ENCODE measurements at regions not wholly inside any gene's neighbourhood (a gene's known extent, or its start where the extent isn't known, plus 50 kb on each side); places are given as distances from the start of the nearest gene placed in this dataset.

DNA sequence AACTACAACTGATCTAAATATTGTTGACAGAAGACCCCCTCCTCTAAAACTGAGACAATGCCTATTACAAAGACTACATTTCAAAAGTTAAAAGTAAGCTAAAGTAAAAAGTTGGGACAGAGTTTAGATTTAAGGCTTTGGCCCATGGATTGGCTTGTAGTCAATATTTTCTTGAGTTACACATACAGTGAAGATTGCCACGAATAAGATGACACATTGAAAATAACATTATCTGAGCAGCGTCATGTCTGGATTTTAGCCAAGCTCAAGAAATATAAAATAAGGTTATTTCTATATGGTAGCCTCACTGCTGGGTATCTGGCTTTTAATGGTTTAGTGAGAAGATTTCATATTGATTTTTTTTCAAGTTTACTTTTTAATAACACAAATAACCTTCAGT lies 266.2 kb upstream of the LDB2 start:
- DNase-seq = no peak

DNA sequence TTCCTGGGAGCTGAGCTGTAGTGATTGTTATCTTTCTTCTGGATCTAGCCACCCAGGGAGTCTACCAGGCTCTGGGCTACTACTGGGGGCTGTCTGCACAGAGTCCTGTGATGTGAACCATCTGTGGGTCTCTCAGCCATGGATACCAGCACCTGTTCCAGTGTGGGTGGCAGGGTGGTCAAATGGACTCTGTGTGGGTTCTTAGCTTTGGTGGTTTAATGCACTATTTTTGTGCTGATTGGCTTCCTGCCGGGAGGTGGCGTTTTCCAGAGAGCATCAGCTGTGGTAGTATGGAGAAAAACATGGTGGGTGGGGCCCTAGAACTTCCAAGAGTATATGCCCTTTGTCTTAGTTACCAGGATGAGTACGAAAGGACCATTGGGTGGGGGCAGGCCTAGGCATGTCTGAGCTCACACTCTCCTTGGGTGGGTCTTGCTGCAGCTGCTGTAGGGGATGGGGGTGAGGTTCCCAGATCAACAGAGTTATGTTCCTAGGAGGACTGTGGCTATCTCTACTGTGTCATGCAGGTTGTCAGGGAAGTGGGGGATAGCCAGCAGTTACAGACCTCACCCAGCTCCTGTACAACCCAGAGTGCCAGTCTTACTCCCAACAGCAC lies 264.8 kb upstream of the LDB2 start:
- DNase-seq = no peak

DNA sequence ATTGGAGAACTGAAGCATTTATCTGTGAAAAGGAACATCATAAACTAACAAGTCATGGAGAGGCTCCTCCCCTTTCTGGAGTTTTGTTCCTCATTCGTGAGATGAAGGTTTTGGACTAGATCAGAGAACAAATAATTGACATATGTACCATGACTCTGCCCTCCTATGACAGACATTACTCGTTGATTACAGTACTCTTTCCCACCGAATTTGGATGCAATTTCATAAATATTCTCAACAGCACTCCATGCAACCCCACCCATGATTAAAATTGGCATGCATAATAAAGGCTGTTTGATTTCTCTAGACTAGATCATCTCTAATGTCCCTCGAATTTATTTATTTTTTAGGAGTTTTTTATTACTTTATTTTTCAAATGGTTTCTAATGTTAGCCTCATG lies 258.9 kb upstream of the LDB2 start:
- DNase-seq = no peak

DNA sequence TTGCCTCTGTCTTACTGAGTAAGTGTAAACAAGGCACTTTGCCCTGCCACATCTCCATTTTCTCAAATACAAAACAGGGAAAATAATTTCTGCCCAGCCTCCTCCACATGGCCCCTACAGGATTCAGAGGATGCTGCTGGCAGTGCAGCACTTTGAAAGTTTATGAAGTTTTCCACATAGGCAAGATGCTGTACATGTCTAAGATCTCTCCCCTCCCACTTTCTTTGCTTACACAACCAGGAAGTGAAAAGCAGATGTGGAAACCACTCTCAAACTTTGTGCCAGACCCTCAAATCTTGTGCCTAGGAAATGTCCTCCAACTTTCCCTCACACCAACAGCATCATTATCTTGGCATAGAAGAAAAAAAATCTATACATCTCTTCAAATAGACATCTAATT lies 257.0 kb upstream of the LDB2 start:
- DNase-seq = no peak

DNA sequence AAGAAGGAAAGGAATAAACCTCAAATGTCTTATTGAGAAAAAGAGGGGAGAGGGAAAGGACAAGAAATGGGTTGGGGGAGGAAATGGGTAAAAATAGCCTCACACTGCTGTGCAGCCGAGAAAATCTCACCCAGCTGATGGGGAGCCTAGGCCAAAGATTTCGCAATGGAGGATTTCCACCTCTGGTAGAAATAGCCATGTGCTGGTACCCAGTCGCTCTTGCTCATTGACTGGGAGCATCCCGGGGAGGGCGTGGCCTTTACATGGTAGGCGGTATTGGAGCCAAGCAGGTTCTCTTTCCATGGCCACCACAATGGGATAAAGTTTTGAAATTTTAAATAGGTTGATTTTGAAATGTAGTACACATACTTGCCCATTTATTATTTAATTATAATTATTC lies 255.1 kb upstream of the LDB2 start:
- DNase-seq = no peak

DNA sequence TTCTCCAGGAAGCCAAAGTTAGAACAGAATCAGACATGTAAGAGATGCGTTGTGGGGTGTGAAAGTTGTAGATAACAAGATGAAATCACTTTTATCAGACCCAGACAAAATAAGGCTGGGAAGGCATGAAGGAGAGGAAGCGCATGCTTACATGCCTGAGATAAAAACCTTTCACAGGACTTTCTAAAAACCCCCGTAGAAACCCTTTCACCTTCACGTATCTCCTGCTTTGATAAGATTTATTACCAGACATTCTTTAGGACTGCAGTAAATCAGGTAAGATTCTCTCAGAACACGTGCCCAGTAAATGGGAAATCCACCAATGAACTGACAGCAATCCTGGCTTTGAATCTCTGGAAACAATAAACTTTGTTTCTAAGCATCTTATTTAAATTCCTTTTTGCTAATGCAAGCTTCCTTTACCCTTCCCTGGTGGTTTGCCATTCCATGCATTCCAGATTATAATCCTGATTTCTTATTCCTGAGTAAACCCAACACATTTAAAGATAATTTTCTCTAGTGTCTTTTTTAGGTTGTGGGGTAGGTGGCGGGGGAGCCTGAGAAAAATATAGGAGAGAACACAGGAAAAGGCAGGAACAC lies 254.6 kb upstream of the LDB2 start:
- DNase-seq = no peak

DNA sequence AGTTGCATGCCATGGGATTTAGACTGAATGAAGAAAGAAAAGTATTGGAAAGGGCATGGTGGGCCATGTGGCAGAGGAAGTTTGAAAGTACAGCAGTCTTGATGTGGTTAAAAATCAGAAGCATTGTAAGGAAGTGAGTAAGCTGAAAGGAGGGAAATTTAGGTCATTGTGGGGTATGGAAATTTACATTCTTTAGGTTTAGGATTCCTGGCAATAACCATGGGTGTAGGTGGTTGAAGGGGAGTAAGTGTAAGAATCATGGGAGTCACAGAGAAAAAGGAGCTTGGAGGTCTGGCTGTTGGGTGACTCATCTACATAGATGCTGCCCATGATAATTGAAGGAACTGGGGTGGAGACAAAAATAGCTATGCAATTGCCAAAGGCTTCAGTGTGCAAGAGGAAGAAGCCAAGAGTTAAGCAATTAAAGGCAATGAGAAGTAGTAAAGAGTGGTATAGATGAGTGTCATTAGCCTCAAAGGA lies 243.8 kb upstream of the LDB2 start:
- DNase-seq = no peak

DNA sequence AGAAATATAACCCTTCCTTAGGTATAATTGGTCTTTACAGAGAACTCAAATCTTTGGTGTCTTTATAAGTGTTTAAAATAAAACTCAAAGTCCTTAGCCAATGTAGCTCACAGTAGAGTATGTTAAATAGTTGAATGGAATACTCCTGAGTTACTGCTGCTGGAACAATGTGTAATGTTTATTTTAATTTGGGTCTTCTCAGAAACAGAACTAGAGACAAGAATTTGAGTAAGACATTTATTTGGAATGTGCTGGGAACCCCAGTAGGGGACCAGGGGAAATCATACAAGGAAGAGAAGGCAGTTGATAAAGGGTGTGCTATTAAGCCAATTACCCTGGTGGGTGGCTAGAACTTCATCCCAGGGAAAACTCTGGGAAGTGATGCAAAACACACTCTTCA lies 240.4 kb upstream of the LDB2 start:
- DNase-seq = no peak

DNA sequence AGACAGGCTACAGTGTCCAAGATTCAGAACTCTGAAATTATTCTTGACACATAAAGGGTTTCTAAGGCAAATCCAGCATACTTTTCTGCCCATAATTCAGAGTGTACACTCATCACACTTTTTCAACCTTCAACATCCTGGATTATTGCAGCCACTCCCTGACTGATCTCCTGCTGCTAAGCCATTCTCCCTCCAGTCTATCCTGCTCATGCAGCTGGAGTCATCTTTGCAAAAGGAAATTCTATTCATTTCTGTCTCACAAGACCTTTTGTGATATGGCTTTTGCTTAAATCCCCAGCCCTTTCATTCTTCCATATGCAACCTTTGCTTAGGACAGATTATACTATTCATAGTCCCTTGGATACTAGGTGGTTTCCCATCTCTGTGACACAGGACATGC lies 236.1 kb upstream of the LDB2 start:
- no peak for DNase-seq

DNA sequence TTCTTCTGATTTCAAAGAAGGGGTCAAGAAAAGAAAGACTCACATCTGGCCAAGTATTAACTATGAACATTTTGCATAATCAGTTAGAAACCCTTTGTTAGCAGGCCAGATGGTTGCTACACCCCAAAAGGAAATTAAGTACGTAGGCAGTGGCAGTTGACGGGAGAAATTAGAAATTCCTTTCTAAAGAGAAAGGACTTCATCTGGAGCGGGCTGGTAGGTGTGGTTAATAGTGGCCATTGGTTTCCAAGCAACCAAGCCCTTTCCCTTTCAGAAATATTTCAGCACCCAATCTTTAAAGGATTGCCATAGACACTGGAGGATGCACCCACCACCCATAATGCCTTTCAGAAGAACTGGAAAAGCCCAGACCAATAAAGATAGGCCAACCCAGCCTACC lies 235.7 kb upstream of the LDB2 start:
- no peak for DNase-seq

DNA sequence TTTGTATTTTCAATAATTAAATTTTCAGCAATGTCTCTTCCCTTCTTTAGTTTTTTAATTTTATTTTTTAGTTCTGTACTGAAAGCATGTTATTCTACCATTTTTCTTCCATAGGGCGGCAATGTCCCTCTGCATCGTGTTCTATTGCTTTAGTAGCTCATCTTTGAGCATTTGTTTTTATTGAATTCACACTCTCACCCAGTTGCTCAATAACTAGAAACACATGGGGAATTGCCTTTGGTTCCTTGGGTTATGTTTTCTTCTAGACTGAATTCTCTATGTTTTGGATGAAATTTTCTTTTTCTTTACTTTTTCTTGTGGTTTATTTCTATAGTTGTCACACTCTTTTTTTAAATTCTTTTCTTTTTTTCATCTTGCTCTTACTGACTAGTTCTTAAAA lies 233.8 kb upstream of the LDB2 start:
- no peak for DNase-seq

DNA sequence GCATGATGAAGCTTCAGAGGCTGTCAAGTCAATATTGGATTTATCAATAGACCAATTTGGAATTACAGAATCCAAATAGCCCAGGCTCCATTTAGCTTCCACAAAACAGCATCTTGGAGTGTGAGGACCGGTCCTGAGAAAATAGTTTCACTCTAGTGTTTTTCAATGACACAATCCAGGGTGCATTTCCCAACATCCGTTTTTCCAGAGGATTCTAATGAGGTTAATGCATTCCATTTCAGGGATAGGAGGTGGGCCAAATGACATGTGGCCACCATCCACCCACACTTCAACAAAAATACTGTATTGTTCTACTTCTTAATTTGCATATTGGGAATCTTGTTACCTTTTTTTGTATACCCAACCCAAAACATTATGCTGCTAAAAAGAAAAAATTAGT lies 229.8 kb upstream of the LDB2 start:
- no peak for DNase-seq

DNA sequence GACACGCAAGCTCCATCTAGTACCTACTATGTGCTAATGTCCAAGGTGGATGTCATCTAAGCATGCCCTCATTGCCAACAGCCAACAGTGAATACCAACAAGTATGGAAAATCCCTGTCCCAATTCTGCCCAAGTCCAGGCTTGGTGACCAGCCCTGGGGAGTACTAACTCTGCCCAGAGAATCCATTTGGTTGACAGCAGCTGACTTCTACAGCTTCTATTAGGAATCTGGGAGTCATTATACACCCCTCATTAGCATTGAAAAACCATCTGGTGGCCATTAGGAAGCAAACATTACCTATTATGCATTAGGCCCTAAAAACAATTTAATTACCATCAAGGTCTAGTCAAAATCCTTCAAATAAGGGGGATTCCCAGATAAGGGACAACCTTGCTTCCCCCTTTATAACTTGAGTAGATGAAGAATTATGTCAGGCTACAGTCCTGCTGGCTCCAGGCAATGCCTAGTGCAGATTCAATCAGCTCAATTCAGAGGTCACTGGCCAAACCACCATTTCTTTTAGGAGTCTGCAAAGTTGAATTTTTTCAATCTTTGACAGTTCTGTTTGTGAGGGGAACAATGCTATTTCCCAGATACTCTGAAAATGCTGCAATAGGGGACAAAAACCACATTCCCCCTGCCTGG lies 228.0 kb upstream of the LDB2 start:
- DNase-seq = no peak

DNA sequence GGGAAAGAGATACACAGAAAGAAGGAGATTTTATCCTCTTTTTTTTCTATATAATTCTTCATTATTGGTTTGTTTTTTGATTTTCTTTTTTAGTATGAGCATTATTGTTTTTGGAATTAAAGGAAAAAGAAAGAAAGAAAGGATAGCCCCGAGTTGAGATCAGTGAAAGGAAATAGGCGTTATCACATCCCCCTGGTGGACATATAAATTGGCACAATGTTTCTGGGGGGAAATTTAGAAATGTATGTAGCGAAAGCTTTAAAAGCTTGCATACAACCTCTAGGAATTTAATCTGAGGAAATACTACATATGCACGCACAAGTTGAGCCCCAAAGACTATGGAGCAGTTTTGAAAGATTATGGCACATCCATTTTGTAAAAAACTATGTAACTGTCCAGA lies 226.3 kb upstream of the LDB2 start:
- DNase-seq = no peak

DNA sequence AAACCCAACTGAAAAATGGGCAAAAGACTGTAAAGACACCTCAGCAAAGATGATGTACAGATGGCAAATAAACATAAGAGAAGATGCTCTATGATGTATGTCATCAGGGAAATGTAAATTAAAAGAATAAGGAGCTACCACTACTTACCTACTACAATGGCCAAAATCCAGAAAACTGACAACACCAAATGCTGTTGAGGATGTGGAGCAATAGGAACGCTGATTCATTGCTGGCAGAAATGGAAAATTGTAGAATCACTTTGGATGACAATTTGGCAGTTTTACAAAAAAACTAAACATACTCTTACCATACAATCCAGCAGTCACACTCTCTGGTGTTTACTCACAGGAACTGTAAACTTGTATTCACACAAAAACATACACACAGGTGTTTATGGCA lies 222.3 kb upstream of the LDB2 start:
- no peak for DNase-seq

DNA sequence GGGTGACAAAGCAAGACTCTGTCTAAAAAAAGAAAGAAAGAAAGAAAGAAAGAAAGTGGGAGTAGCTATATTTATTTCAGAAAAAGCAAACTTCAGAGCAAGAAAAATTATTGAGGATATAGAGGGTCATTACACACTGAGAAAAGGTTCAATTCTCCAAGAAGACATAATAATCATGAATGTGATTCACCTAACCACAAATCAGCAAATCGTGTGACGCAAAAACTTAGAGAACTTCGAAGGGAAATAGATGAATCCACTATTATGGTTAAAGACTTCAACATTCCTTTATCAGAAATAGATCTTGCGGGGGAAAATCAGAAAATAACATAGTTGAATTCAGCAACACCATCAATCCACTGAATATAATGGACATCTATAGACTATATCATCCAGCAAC lies 219.3 kb upstream of the LDB2 start:
- DNase-seq = no peak

DNA sequence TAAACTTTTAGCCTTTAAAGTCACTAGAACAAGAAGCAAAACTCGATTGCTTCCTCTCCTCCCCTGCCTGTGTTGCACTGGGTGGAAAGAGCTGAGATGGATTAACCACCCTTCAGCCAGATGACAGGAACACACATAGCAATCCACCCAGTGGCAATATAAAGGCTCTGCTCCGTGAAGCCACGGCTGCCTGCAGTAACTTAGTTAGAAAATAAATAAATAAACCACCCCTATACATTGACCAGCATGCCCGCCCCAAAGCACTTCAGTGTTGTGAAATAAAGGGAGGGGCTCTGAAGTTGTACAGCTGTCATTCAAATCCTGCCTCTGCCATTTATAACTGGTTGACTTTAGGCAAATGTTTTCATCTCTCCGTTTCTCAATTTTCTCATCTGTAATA lies 217.1 kb upstream of the LDB2 start:
- no peak for DNase-seq

DNA sequence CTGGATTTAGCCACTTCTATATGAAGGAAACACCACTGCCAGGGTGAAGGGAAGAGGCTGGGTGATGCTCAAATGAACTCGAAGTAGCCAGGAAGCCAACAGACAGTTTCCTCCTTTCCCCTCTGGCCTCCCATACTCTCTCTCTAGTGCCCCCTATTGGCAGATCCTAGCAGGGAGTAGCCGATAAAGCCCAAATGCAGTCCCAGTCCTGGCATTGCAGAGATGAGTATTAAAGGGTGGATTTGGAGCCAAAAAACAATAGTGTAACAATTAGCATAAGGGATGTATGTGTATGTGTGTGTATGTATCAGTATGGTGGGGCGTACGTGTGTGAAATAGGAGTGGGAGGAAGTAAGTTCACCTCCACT lies 213.8 kb upstream of the LDB2 start:
- no peak for DNase-seq

DNA sequence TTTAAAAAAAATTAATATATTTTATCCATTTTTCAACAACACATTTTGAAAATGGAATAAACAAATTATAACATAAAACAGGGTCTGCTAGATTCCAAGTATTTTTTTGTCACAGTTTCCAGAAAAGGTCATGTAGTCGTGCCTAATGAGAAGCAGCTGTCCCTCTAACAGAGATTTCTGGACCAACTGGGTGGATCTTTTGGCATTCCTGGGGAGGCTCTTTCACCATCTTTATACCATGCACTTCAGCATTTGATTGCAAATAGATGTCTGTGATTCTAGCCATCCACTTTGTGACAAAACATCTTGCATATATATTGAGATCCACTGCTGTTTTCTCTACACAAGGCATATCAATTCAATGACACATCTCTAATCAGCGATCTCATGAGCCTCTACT lies 210.7 kb upstream of the LDB2 start:
- no peak for DNase-seq

DNA sequence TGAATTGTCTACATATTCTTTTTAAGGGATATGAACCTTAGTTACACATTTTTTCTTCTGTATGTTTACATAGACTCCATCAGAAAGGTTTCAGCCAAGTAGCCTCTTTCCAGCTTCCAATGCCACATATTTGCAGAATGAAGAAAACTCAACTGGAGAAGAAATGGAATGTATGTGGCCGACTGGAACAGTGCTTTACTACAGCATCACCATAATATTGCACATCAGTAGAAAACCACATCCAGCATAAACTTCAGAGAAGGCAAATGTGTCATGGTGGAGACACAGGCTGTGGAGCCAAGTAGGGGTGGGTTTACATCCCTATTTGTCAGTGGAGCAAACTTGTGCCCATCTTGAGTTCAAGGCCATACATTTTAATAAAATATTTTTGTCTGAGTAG lies 204.8 kb upstream of the LDB2 start:
- DNase-seq = no peak

DNA sequence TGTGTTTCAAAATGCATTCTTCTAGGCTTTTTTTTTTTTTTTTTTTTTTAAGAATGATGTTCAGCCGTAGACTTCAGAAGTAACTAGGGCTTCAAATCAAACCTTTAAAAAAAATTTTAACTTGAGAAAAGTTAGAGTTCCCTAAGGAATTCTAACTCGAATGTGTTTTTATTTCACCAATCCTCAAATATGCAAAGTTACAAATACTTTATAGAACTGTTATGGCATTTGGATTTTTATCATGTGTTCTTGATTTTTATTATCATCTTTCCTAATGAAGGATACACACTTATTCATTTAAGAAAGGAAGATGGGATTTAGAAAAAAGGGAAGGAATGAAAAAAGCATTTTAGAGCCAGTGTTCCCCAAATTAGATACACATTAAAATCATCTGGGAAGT lies 200.6 kb upstream of the LDB2 start:
- no peak for DNase-seq

DNA sequence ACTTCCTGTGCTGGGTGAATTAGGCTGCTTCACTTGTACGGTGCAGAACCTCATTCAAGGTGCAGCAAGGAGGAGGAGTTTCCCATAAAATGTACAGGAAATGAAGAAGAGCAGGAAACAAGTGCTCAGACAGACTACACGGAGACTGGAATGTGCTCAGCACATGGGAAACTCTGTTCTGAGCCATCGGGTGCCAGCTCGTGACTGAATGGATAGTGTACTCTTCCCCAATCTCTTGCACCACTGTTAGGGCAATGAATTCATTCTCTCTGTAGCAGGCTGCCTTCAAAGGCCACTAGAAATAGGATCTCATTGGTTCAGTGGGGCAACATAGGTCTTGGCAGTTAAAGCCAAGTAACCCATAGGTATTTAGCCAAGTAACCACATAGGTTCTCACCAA lies 200.0 kb upstream of the LDB2 start:
- DNase-seq = no peak

DNA sequence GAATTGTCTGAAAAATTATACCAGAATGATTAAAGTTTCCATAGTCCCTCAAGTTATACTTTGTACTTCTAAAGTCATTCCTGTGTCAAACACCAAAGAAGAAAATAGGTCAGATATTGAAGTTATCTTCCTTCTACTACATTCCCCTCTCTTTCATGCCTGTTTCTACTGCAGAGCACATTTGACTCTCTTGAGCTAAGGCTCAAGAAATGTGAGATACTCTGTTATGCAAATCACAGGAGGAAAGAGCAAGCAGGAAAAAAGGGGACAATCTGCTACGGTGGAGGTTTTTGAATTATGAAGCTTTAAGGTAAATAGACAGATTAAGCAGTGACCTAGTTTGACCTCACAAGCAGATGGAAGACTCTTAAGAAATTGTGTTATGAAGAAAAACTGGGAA lies 198.9 kb upstream of the LDB2 start:
- no peak for DNase-seq

DNA sequence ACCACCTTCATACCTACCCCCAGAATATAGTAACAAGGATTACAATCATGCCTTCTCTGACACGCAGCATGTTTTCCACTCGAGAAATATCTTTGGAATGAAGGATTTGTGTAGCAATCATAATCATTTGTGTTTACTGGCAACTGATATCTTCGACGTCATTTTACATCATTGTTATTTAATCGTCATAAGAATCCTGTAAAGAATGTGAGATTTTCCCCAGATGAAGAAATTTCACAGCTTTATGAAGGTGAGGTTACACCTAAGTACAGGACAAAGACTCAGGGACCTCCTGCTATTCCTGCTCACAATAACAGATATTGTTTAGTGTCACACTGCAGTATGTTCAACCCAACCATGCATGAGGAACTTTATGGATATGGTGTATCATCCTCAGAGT lies 198.2 kb upstream of the LDB2 start:
- DNase-seq = no peak

DNA sequence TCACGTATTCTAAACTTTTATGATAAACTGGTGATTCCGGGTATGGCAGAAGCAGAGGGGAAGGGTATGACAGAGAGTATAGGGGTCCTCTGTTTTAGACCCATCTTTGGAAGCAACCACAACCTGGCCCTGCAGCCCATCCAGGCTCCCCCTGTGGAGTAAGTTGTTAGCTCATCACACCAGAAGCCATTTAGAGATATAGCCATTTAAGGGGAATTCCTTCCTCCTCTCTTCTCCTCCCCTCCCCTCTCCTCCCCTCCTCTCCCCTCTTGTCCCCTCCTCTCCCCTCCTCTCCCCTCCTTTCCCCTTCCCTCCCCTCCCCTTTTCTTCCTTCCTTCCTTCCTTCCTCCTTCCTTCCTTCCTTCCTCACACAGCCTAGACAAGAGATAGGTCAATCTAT lies 197.3 kb upstream of the LDB2 start:
- no peak for DNase-seq
